ENCODE measurements at regions not wholly inside any gene's neighbourhood (a gene's known extent, or its start where the extent isn't known, plus 50 kb on each side); places are given as distances from the start of the nearest gene placed in this dataset.

DNA sequence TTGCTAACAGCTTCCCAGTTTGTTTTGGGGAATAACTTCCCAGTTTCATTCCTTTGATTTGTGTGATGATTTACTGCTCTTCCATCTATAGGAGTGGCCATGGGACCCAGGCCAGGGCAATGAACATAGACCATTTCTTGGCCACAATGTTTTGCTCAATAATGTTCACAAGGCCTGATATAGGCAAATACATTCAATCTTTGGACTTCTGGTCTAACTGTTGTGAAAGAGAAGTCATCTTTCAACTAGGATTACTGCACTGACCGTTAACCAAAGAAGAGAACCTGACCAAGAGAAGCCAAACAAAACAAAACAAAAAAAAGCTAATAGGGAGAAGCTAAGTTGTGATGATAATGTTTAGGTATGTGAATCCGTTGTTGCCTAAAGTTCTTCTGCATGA is 221.8 kb upstream of the SUCLG2 start:
- no peak for DNase-seq

DNA sequence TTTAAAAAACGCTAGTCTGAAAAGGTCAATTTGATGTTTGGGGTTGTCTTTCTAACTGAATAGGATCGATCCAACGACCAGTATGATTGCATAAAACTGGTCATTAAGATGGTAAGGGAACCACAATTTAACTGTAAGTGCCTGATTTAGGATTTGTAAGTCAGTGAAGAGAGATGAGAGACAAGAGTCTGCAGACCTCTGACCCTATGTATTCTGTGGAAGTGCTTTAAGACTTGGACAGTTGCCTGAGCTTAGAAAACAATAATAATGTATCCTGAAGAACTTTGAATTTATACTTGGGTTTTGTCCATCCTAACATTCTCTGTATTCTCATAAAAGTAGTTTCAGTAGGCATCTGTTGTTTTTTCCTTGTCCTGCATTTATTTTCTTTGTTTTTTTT is 221.4 kb upstream of the SUCLG2 start:
- DNase-seq, result no peak

GRCh38 chr3:67875338-67875737 is 220.9 kb upstream of the SUCLG2 start:
- no peak for DNase-seq

DNA sequence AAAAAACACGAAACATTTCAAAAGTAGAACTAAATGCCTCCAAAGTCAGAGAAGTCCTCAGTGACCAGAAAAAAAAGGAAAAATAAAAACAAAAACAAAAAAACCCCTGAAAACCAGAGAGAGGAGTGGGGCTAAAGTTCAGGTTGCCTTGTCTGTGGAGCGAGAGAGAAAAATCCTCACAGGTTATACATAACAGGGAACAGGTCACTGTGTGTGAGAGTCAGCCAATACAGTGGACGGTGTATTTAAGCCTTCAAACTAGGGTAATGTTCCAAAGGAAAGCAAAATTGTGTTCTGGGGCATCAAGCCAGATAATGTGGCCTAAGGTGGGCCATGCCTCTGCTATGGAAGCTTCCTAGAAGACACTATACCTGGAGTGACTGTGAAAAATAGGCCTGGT is 216.1 kb upstream of the SUCLG2 start:
- no peak for DNase-seq

- DNase-seq, result no peak
Observed at GRCh38 chr3:67866571-67866970, 212.2 kb upstream of the SUCLG2 start.

DNA sequence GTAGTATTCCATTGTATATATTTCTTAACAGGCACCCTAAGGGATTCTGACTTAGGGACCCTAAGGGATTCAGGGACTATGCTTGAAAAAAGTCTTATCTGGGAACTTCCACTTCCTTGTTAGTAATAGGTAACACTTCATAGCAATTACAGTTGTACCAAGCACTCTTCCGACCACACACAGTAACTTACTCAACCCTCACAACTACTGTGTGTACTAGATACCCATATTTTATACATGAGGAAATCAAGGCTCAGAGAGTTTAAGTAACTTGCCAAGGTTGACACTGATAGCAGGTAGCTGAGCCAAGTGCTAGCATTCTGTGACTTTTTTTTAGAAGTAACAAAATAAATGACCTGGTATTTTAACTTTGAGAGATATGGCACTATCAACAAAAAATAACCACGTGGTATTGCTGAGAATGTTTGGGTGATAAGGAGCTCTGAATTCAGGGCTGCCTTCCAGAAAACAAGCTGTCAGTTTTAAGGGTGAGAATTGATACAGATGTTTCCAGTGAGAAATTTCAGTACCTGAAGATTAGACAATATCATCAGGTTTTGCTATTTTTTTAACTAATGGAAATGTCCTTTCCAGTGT is 210.3 kb upstream of the SUCLG2 start:
- no peak for DNase-seq

GRCh38 chr3:67863869-67864268 is 209.5 kb upstream of the SUCLG2 start:
- no peak for DNase-seq

DNA sequence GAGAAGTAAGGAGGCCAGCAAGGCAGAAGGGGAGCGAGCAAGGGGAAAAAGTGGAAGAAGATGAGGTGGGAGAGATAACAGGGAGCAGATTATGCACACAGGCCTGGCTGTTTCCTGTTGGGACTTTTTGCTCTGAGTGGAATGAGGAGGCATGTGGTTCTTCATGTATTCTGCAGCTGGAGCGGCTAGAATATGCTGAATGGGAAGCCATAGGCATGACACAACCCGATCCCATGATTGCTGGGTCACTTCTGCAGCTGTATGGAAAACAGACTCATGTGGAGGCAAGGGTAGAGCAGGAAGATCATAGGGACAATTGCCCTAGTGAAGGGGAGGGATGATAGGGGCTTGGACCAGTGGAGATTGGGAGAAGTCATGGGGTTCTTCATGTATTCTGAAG is 206.0 kb upstream of the SUCLG2 start:
- no peak for DNase-seq

DNA sequence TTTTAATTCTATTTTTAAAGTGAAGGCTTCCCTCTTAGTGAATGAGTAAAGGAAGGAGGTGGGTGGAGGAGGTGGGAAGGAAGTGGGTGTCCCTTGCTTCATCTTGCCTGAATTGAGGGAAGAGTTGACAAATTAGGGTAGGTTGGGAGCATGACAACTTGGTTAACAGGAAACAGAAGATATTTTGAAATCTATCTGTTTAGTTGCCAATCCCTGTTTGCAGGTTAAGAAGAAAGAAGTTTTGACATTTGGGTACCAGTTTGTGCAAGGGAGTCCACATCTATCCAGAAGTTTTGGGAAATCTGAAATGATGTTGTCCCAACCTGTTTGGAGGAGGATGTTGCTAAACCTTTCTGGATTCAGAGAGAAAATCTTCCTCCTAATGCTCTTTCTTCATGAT is 204.1 kb upstream of the SUCLG2 start:
- no peak for DNase-seq

- DNase-seq, result no peak
Observed at GRCh38 chr3:67856718-67857117, 202.3 kb upstream of the SUCLG2 start.

- no peak for DNase-seq
Observed at GRCh38 chr3:67854663-67855062, 200.3 kb upstream of the SUCLG2 start.

GRCh38 chr3:67853520-67853919 is 199.1 kb upstream of the SUCLG2 start:
- no peak for DNase-seq

DNA sequence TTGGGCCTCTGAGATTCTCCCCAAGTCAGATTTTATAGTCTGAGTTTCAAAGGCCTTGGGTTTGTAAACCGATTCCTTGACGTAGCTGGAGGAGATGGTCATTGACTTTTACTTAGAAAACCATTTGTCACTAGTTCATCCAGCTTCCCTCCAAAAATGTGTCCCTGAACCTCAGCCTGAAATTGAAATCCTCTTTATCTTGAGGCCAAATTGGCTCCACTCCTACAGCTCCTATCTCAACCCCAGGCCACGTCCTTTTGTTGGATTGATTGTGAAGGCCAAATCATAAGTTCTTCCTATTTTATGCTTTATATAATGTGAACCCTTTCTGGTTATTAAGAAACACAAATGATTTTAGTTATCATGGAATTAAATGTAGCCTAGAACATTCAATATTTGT is 193.9 kb upstream of the SUCLG2 start:
- DNase-seq, result no peak

DNA sequence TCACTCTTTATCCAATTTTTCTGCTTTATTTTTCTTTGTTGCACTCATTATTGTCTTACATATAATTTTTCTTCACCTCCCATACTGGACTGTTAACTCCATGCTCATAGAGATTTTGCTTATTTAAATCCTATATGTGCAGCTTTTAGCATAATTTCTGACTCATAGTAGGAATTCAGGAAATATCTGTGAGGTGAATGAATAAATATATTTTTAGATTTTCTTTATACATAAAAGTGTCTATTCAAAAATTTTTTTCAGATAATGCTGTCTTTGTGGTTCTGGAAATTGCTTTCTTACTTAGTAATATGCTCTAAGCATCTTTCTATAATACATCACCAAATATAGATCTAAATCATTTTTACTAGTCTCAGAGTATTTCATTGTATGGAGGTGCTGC is 191.8 kb upstream of the SUCLG2 start:
- no peak for DNase-seq

- no peak for DNase-seq
Observed at GRCh38 chr3:67832817-67833216, 178.4 kb upstream of the SUCLG2 start.

GRCh38 chr3:67831262-67831661 is 176.8 kb upstream of the SUCLG2 start:
- DNase-seq, result no peak

DNA sequence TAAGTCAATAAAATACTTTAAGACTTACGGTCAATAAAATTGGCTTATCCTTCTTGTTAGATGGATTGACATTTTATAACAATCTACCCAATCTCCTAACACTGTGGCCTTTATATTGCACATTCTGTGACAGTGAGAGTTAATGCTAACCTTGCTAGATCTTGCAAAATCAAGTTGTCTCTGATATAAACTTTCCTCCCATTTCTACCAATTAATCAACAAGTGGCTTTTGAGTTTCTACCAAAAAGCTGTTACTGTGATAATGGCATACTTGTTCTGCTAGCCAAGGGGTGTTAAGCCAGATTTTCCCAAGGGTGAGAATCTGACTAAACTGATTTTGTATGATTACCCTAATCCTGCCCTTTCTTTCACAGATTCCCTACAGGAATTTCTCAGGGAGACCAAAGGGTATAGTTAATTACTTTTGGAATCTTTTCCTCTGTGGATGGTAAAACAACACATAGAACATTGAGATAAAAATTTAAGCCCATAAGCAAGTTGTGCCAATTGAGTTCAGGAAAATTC is 174.1 kb upstream of the SUCLG2 start:
- DNase-seq, result no peak

DNA sequence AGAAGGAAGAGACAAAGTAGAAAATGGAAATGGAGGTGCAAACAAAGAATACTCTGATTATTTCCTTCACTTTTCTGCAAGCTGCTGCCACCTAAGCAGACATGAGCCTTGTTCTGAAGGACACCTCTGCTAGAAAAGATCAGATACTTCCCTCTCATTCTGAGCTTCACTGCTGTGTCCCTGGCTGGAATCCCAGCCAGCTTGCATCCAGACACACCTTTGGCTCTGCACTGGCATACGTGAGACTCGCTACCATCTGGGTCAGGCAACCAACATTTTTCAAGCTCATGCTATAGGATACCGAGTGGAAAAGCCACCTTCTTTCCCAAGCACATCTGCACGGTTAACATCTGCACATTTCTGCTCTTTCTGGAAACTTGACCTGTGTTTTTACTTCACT is 166.7 kb upstream of the SUCLG2 start:
- no peak for DNase-seq

- no peak for DNase-seq
Observed at GRCh38 chr3:67819447-67819846, 165.0 kb upstream of the SUCLG2 start.

GRCh38 chr3:67809370-67809935 is 155.0 kb upstream of the SUCLG2 start:
- DNase-seq, result no peak

DNA sequence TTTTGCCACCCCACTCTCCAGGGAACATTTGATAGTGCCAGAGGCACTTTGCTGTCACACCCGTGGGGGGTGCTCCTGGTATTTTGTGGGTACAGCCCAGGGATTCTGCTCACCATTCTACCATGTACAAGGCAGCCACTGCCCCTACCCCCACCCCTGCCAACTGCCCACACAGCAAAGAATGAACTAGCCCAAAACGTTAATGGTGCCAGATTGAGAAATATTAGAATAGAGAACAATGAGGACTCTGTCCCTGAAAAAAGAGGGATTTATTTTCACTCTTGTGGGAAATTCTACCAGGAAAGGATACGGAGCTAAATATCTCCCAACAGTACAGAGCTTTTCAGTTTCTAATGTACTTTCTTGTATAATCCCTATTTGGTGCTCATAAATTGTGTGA is 154.5 kb upstream of the SUCLG2 start:
- DNase-seq, result no peak

DNA sequence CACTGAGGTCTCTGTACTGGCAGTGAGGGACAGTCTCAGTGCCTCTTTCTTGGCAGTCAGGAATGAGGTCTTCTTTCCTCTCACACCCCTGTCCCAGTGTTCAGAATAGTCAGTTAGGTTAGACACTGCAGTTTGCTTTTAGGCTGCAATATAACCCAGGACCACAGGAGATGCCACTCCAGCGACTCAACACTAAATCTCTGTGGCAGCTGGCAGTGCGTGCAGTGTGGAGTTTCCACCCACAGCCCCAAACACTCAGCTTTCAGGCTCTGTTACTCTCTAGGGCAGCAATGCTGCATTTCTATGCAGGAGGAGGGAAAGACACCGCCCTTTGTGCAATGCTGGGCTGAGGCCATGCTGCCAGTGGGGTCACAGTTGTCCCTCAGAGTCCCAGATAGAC is 150.2 kb upstream of the SUCLG2 start:
- DNase-seq, result no peak

- DNase-seq, result no peak
Observed at GRCh38 chr3:67804089-67804488, 149.7 kb upstream of the SUCLG2 start.

- DNase-seq, result no peak
Observed at GRCh38 chr3:67798412-67798811, 144.0 kb upstream of the SUCLG2 start.

All from muscle of arm (tissue), 1 donor.